GM06990 (cell line): ENCODE measurements at regions not wholly inside any gene's neighbourhood (a gene's known extent, or its start where the extent isn't known, plus 50 kb on each side); places are given as distances from the start of the nearest gene placed in this dataset.

Source experiments
- DNase-seq: peaks from one replicate; pipeline ENCODE4 v3.0.0-alpha.2; 2011; ENCODE audit not compliant: insufficient read length; ENCODE audit errors: extremely low read depth
- H3K27me3 ChIP-seq: replicated peaks from 2 replicates; pipeline ENCODE4 v1.6.0; 2011; ENCODE audit warnings: low read length; ENCODE audit not compliant: control insufficient read depth, insufficient read depth
- H3K36me3 ChIP-seq: 2 replicates; pipeline ENCODE4 v1.5.1; 2011; ENCODE audit warnings: low read length; ENCODE audit not compliant: control insufficient read depth, insufficient read depth
- H3K4me3 ChIP-seq: replicated peaks from 2 replicates; pipeline ENCODE4 v1.5.1; 2011; ENCODE audit warnings: low read depth, mild to moderate bottlenecking, control low read depth, low read length
- TF ChIP-seq, protein P1 (sequence below): IDR thresholded peaks from 2 replicates; pipeline ENCODE4 v1.5.1; 2011; ENCODE audit warnings: low read length, control low read depth, mild to moderate bottlenecking, inconsistent platforms; ENCODE audit not compliant: insufficient read depth, poor library complexity, severe bottlenecking

DNA sequence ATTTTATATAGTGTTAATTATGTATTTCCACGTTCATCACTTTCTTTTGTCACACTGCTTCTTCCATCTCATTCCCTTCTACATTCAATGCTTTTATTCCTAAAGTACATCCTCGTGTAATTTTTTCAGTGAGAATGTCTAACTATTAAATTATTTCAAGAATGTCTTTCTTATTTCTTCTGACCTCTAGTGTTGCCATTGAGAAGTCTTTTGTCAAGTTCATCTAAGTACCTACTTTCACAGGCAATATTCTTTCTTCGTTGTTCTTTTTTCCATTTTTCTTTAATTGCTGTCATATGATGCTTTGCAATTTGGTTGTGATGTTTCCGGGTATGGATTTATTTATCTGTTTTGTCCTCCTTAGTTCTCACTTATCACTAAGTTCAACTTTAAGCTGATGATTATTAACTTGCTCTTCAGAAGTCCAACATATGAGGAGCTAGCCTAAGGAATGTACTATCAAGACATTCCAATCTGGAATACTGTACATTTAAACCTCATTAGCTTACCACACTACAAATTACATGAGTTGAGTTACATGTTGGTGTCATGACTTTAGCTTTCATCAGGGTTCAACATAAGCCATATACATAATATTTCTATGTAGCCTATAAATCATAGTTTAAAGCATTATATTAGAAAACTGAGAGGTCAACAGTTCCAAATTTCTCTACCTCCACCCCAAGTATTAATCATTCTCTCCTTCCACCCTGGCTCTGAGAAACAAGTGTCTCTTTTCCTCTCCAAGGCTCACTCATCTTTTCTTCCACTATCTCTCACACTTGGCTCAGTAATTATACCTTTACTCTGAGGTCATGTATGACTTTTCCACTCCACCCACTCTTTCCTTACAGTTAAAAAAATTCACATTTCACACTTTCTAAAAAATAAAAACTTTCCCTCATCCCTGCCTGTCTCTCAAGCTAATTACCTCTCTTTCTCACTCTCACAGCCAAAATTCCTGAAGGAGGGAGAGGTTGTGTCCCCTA lies 81.5 kb downstream of the COX18 start:
- TF ChIP-seq, protein P1, sequence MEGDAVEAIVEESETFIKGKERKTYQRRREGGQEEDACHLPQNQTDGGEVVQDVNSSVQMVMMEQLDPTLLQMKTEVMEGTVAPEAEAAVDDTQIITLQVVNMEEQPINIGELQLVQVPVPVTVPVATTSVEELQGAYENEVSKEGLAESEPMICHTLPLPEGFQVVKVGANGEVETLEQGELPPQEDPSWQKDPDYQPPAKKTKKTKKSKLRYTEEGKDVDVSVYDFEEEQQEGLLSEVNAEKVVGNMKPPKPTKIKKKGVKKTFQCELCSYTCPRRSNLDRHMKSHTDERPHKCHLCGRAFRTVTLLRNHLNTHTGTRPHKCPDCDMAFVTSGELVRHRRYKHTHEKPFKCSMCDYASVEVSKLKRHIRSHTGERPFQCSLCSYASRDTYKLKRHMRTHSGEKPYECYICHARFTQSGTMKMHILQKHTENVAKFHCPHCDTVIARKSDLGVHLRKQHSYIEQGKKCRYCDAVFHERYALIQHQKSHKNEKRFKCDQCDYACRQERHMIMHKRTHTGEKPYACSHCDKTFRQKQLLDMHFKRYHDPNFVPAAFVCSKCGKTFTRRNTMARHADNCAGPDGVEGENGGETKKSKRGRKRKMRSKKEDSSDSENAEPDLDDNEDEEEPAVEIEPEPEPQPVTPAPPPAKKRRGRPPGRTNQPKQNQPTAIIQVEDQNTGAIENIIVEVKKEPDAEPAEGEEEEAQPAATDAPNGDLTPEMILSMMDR = no peak
- no peaks in the 10 kb centered on the region for H3K27me3 ChIP-seq

GRCh38 chr4:72984351-72984750 lies 85.2 kb downstream of the COX18 start:
- H3K36me3 ChIP-seq = no peaks in the 10 kb centered on the region
- TF ChIP-seq, protein P1 = no peak
- H3K4me3 ChIP-seq = no peak overlapping the region
- DNase-seq = no peak
- no peaks in the 10 kb centered on the region for H3K27me3 ChIP-seq

More for the DNA sequence above, 81.5 kb downstream of the COX18 start:
- Histone ChIP-seq H3K36me3 (no peaks in the 10 kb centered on the region), H3K4me3 (no peak overlapping the region)
- DNase-seq = no peak

- no peak for DNase-seq
- H3K27me3 ChIP-seq = no peaks in the 10 kb centered on the region
- H3K4me3 ChIP-seq = no peak overlapping the region
- TF ChIP-seq, protein P1 = no peak
- H3K36me3 ChIP-seq = no peaks in the 10 kb centered on the region
Observed at GRCh38 chr4:72983709-72984108, 85.8 kb downstream of the COX18 start.

DNA sequence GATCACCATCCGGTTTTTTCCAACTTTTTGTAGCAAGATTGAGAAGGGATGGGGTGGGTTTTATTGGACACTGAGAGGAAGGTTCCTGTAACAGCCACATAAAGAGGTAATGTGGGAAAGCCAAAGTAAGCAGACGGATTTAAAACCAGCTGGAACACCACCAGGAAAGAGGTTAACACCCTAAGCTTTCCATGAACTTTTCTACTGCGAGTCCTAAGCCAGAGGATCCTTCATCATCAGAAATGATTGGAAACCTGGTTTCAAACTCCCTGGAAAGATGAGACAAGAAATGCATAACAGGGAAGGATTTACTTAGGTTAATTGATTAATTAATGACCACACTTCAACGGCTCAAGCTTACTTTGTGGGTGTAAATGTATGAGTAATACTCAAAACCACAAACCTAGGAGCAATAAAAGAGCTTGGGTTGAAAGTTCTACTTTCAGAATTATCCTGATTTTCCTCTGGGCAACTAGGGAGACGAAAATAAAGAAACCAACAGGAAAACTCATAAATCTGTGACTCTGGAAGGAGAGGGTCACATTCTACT lies 91.5 kb downstream of the COX18 start:
- no peak for DNase-seq
- TF ChIP-seq, protein P1 = no peak
- no peaks in the 10 kb centered on the region for H3K36me3 ChIP-seq
- no peak overlapping the region for H3K4me3 ChIP-seq
- no peaks in the 10 kb centered on the region for H3K27me3 ChIP-seq

GRCh38 chr4:72975488-72975784 lies 94.1 kb downstream of the COX18 start:
- TF ChIP-seq, protein P1 = no peak
- no peak for DNase-seq
- Histone ChIP-seq H3K36me3 (no peaks in the 10 kb centered on the region), H3K4me3 (no peak overlapping the region), H3K27me3 (no peaks in the 10 kb centered on the region)
